ENCODE measurements at regions not wholly inside any gene's neighbourhood (a gene's known extent, or its start where the extent isn't known, plus 50 kb on each side); places are given as distances from the start of the nearest gene placed in this dataset.
"Not testable (repeated sequence)": the region's sequence is repeated elsewhere in the genome, so short reads cannot be mapped to it uniquely, and the experiment has no call there.

- FAIRE-seq: not testable (repeated sequence)
Observed at GRCh38 chr22:23439581-23439980, 140.5 kb downstream of the IGLL1 start.

GRCh38 chr22:23438216-23438615 lies 141.9 kb downstream of the IGLL1 start:
- DNase-seq (ENCODE audit: low spot score) (no peak), FAIRE-seq (peak; percentile 82)

More at GRCh38 chr22:23439581-23439980, 140.5 kb downstream of the IGLL1 start:
- not testable (repeated sequence) for DNase-seq (ENCODE audit: low spot score)

GRCh38 chr22:23437779-23438178 lies 142.3 kb downstream of the IGLL1 start:
- peak; percentile 95 for FAIRE-seq

GRCh38 chr22:23437107-23437395 lies 143.0 kb downstream of the IGLL1 start:
- not testable (repeated sequence) for DNase-seq (ENCODE audit: low spot score)
- FAIRE-seq: peak; percentile 62

More at GRCh38 chr22:23437779-23438178, 142.3 kb downstream of the IGLL1 start:
- DNase-seq (ENCODE audit: low spot score): no peak

DNA sequence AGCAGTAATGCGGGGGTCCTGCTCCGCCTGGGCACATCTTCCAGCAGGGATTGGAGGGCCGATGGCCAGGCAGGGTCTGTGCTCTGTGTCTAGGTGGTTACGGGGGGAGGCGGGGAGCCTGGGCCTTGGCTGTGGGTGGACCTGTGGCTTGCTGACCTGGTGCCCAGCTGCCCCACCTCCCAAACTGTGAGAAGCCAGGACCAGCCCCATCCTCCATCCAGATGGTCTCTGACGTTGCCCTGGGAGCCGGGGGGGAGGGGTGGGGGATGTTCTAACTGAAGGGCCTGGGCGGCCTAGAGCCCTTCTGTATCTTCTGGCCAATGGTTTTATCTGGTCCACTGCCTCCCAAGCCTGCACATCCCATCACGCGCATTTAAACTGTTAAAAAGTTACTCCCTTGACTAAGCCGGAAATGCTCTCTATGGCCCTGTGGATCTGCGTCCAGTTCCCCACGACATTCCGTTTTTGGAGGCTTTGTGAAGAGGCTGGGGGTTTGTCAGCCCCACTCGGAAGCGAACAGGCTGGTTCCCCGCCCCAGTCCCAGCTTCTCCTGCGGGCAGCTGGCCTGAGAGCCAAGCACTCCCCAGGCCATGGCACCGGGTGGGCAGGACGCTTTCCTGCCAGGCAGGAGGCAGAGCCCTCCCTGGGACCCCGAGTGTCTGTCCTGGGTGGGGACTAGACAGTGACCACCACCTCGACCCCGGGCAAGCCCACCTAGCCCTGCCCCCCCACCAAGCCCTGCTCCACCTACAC lies 143.6 kb downstream of the IGLL1 start:
- not testable (repeated sequence) for DNase-seq (ENCODE audit: low spot score)
- FAIRE-seq: peak; percentile 79

DNA sequence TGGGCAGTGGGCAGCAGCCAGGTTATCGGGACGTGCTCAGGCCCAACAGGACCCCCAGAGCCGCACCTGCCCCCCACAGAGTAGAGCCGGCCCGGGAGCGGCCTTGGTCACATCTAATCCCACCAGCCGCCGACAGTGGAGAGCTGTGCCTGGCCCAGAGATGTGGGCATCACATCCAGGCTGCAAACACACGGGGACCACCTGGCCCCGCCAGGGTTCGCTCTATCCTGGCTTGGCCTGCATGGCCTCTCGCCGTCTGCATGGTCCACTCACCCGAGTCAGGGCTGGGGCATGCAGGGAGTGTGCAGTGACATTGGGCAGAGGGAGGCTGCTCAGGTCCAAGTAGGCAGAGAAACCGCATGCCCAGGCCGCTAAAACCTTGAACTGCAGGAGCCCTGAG lies 144.9 kb downstream of the IGLL1 start:
- DNase-seq (ENCODE audit: low spot score): not testable (repeated sequence)
- FAIRE-seq: peak; percentile 62

DNA sequence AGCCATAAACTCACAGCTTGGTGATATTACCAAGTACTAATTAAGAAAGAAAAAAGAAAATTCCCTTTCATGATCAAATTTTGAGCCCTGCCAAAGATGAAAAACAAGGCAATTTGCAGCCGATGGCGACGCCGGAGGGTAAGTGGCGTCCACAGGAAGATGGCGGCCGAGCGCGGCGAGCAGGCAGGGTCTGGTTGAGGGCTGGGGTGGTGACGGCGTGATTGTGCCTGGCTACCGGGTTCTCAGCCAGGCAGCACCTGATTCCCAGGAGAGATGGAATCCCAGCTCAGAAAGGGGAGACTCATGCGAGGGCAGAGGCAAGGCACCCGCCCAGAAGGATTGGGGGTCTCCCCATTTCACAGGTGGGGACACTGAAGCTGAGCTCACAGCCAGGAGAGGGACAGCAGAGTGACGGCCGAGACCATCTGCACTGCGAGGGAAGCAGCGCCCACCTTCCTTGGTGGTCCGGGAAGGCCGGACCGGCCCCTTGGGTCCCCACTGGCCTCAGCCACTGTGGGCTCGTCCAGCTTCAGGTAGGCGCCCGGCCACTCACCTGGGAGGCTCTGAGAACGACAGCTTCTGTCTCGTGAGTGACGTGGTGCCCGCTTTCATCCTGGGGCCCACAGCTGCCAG lies 145.8 kb downstream of the IGLL1 start:
- peak; percentile 63 for FAIRE-seq
- DNase-seq (ENCODE audit: low spot score): not testable (repeated sequence)

DNA sequence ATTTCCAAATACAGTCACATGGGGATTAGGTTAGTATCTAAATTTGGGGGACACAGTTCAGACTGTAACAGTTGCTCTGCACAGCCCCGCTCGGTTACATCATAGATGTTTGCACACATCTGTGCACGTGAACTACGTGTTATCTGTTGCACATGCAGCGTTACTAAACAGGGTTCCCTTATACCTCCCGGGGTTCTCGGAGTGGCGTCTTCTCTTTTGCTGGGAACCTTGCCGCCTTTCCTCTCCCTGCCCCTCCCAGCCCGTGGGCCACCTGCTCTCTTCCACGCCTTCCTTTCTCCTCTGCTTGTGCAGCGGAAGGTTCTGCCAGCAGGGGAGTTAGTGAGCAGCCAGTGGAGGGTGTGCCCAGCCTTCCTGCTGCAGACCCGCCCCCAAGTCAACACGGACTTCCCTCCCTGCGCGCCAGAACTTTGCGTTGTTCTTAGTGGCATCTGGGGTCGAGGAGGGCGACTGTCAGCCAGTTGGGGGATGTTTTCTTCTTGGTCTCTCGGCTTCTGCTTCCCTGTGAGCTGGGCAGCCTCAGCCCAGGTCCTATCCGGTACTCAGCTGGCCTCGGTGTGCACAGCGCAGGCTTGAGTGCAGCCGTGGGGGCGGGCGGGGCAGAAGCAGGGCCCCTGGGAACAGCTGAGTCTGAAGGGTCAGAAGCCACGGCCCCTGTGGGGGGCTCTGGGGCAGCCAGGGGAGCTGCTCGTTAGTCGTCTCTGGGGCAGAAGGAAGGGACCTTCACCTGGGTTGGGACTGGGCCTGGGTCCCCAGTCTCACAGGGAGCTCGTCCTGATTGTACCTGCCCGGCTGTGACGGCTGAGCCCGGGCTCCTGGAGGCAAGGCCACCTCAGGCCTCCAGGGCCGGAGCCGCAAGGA lies 146.7 kb downstream of the IGLL1 start:
- FAIRE-seq: peak; percentile 99
- DNase-seq (ENCODE audit: low spot score): not testable (repeated sequence)

- not testable (repeated sequence) for FAIRE-seq
Observed at GRCh38 chr22:23432719-23433118, 147.4 kb downstream of the IGLL1 start.

GRCh38 chr22:23431337-23432072 lies 148.6 kb downstream of the IGLL1 start:
- FAIRE-seq: peak; percentile 95
- DNase-seq (ENCODE audit: low spot score): no peak

More at GRCh38 chr22:23432719-23433118, 147.4 kb downstream of the IGLL1 start:
- not testable (repeated sequence) for DNase-seq (ENCODE audit: low spot score)

GRCh38 chr22:23424551-23425068 lies 155.5 kb downstream of the IGLL1 start:
- not testable (repeated sequence) for FAIRE-seq; DNase-seq (ENCODE audit: low spot score)

- DNase-seq (ENCODE audit: low spot score) (no peak), FAIRE-seq (peak; percentile 83)
Observed at GRCh38 chr22:23424031-23424430, 156.1 kb downstream of the IGLL1 start.

DNA sequence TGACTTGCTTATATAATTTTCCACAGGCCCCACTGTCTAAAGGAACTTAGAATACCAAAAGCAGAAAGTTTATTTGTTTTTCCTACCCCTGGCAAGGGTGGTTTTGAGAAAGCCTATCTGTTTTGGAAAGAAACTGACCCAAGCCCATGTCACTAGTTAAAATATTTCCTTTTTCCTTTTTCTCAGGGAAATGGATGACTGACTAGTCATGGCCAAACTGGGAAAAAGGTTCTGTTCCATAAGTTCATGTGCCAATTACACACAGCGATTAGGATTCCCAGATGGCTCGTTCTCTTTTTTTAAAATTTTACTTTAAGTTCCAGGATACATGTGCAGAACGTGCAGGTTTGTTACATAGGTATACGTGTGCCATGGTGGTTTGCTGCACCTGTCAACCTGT lies 157.8 kb downstream of the IGLL1 start:
- not testable (repeated sequence) for FAIRE-seq; DNase-seq (ENCODE audit: low spot score)

- DNase-seq (ENCODE audit: low spot score): not testable (repeated sequence)
- FAIRE-seq: peak; percentile 42
Observed at GRCh38 chr22:23421300-23421699, 158.8 kb downstream of the IGLL1 start.

- FAIRE-seq: no peak
- no peak for DNase-seq (ENCODE audit: low spot score)
Observed at GRCh38 chr22:23419931-23420330, 160.2 kb downstream of the IGLL1 start.

DNA sequence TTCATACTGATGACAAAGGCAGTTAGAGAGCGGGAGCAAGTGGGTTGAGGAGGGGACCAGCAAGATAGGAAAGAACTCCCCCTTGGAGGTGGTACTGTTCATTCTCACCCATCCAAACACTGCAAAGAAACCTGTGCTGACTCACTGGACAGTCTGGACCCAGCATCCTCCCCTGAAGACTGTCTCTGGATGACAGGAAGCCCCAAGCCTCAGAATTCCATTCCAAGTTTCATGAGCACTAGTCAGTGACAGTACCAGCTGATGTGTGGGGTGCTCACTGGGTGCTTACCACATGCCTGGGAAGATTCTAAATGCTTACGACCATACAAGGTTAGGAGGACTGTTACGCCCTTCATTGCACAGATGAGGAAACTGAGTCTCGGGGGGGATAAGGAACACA lies 160.9 kb downstream of the IGLL1 start:
- no peak for DNase-seq (ENCODE audit: low spot score)
- FAIRE-seq: no peak

- DNase-seq (ENCODE audit: low spot score) (no peak), FAIRE-seq (no peak)
Observed at GRCh38 chr22:23418159-23418788, 161.8 kb downstream of the IGLL1 start.

DNA sequence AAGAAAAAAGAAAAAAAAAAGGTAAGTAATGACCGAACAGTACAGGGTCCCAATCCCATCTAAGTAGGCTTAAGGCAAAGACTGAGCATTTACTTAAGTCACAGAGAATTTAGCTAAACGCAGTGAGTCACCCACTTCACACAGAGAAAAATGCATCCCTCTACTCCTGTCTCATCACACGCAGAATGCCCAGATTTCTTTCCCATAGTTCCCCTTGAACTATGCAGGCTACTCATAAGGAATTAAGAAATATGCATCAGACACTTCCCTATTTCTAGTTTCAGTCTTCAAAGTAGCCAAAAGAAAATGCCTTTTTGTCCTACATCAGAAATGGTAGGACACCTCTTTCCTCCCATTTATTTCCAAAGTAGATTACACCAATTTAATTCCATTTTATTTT lies 162.8 kb downstream of the IGLL1 start:
- not testable (repeated sequence) for FAIRE-seq; DNase-seq (ENCODE audit: low spot score)

DNA sequence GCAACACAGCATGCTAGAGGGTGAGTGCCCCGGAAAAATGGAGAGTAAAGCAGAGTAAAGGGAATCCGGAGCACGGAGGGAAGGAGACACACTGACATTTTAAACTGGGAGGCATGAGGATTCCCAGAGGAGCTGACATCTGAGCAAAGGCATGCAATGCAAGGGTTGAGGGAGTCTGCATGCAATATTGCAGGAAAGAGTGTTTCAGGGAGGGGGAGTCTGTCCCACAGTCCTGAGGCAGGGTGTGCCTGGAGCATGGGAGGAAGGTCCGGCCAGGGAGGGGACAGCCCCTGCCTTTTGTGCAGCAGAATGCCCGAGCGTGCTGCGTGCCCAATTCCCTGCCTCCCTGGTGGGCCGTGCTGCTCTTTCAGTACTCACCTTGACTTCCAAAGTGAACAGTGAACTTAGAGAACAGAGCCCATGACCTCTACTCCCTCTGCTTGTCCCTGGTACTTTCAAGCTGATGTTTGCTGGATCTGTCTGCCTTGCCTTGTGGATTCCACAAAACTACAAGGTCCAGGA lies 163.9 kb downstream of the IGLL1 start:
- peak; percentile 95 for FAIRE-seq

DNA sequence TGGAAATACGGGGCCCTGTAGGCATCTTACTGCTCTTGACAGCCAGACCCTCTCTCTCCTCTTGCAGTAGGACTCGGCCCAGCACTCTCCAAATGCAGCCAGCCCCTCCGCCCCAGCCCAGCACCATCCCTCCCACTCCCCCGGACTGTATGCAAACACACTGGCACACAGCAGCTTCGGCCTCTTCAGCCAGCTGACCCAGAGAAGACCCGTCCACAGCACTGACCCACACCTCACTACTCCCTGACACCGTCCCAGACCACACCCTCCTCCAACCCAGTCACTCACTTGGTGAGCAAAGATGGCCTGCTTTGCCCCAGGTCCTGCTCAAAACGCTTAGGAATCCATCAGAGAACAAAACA lies 164.6 kb downstream of the IGLL1 start:
- DNase-seq (ENCODE audit: low spot score) (no peak), FAIRE-seq (no peak)

More for the DNA sequence above, 163.9 kb downstream of the IGLL1 start:
- DNase-seq (ENCODE audit: low spot score): not testable (repeated sequence)

All from urothelium cell line (cell line).